GM21526 (cell line): ENCODE measurements at regions not wholly inside any gene's neighbourhood (a gene's known extent, or its start where the extent isn't known, plus 50 kb on each side); places are given as distances from the start of the nearest gene placed in this dataset.

ENCODE experiments used
- ATAC-seq: cut with Tn5 transposase; IDR thresholded peaks from one replicate; pipeline ENCODE4 v1.9.1; 2021; ENCODE audit warnings: moderate library complexity; ENCODE audit not compliant: unreplicated experiment, low FRiP score

DNA sequence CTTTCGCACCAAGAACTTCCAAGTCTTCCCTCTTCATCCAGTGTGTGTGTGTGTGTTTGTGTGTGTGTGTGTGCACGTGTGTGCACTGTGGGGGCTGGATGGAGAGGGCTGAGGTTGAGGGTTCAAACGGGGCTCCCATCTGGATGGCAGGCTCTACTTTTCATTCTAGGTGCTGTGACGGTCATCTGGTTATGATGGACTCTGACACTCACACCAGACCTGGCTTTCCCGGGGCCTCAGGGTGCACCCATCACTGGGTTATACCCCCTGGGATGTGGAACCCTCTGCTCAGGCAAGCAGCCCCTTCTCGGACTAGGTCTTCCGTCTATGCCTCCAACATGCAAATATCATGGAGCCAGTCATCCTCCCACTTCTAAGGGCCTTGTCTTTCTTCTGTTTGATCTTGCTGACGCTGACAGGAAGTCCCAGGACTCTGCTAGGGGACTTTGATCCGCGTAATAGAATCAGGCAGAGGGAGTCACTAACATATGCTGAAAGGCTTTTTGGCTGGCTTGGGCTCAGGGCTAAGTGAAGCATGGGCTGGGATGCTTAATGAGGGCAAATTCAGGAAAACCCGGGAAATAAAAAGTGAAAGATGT lies 313.6 kb downstream of the CDC5L start:
- ATAC-seq = no peak

DNA sequence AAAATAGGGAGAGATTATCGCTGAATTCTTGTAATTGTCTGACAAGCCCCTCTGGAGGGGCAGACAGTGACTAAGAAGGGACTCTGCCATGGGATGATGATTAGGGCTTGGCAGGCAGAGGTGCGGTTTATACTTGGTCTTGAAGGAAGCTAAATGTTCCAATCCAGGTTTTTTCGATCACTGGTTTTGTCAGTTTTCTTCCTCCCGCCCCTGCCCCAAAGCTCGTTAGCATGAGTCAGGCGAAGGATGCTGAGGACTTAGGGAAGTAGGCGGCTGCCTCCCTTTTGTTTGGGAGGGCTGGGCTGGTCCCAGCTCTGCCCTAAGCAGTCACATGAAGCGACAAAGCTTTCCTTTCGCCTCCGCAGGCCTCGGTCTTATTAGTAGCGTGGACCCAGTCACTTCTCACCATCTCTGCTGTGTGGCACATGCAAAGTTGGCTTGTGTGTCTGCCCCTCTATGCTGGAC lies 314.2 kb downstream of the CDC5L start:
- no peak for ATAC-seq

GRCh38 chr6:44702292-44702691 lies 314.8 kb downstream of the CDC5L start:
- no peak for ATAC-seq

DNA sequence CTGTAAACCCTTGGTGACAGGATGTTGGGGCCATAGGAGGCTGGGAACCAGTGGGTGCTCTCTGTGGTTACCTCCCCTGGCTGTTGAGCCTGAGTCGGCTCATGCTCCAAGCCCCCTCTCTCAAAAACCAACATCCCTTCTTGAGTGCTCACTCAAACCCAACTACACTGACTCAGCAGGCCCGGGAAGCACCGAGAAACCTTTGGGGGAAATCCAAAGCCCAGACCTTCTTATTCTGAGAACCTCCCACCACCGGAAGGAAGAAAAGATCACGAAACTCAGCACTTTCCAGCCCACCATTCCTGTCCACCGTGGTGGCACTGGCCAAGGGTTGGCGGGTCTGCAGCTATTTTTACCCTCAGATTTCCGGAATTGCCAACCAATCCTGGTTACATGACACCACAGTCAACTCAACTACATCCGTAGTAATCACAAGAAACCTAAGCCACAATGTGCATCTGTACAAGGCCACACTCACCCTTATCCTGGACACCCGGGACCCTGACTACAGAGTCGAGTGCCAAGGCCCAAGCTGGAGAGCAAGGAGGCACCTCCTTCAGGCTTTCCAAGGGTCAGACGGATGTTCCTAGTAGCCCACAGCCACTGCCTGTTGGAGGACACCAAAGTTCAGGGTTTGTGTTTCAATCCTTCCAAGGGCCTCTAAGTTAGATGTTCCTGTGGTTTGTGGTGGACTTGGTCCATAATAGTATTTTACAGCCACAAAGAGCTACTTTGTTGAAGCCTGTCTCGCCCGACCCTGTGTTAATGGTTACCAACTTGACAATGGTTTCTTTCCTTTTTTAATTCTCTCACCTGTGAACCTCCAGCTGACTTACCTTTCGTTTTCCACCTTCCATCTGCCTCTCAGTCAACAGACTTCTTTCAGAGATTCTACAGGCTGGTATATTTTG lies 317.0 kb downstream of the CDC5L start:
- no peak for ATAC-seq

- ATAC-seq = no peak
Measured at GRCh38 chr6:44705596-44705995, 318.1 kb downstream of the CDC5L start.

DNA sequence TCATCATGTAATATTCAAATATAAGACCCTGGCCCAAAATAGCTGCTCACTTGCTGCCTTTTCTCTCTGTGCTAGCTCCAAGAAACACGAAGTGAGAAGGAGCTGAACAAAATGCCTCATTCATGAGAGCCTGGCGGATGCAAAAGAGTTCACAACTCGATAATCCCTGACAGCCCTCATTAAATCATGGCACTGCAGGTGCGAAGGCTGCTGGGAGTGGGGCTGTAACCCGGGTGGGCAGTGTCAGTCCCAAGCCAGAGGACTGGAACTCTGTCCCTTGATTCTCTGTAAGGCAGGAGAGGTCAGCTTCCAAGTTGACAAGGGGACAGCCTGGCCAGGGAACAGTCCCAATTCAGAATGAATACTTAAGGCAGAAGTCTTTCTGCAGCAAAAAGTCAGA lies 318.5 kb downstream of the CDC5L start:
- no peak for ATAC-seq

DNA sequence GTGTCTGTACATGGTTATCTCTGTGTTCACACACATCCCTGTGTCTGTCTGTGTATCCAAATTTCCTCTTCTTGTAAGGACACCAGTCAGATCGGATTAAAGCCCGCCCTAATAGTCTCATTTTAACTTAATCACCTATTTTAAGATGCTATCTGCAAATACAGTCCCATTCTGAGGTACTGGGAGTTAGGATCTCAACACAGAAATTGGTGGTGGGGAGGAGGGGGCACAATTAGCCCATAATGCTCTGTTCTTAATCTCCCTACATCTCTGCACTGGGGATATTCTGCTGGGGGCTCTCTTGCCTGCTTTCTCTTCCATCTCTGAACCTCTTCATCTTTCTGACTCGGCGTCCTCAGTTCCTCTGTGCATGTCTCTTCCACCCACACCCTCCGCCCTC lies 320.7 kb downstream of the CDC5L start:
- ATAC-seq = no peak

- ATAC-seq = no peak
Measured at GRCh38 chr6:44712353-44713111, 325.0 kb downstream of the CDC5L start.

- no peak for ATAC-seq
Measured at GRCh38 chr6:44715188-44715587, 327.7 kb downstream of the CDC5L start.

DNA sequence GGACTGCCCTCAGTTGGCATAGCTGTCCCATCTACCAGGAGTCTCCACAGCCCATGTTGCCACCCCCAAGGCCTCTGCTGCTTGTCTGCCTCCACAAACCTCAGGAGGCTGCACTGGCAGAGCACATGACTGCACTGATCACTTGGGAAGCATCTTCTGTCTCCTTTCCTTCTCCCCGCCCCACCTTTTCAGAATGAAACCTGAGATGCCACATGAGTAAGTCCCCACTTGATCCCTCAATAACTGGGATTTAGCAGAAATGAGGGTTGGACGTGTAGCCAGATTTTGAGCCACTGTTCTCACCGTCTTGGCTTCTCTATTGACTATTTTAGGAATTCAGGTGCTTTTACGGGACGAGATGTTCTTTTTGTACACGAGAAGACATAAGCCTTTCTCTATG lies 328.4 kb downstream of the CDC5L start:
- ATAC-seq = no peak

- ATAC-seq = no peak
Measured at GRCh38 chr6:44717431-44717830, 329.9 kb downstream of the CDC5L start.

DNA sequence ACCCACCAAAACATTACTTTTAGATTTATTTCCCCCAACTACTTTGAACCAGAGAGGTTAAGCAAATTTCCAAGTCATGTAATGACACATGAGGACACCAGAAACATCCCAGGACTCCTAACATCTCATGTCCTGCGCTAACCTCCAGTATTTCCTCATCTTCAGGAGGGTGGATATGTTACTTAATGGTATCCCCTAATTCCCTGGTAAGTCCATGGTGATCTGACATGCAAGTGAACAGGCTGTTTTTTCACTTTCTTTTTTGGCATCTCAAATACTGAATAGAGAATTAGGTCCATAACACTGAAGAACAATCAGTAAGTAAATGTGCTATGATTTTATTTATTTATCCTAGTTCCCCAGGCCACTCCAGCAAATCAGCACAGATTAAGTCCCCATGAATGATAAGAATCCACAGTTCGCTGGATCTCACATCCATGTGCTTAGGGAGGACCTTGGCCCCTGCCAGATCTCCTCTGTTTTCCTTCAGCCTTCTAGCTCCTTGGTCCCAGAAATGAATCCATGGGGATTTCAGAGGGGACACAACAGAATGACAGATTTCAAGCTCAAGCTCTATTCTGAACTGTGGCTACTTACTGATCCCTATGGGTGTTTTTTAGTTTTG lies 334.6 kb downstream of the CDC5L start:
- no peak for ATAC-seq

- ATAC-seq = no peak
Measured at GRCh38 chr6:44722736-44723135, 335.2 kb downstream of the CDC5L start.

GRCh38 chr6:44723439-44724197 lies 336.1 kb downstream of the CDC5L start:
- no peak for ATAC-seq

GRCh38 chr6:44725070-44725469 lies 337.6 kb downstream of the CDC5L start:
- ATAC-seq = no peak

- ATAC-seq = no peak
Measured at GRCh38 chr6:44727651-44728630, 340.4 kb downstream of the CDC5L start.

DNA sequence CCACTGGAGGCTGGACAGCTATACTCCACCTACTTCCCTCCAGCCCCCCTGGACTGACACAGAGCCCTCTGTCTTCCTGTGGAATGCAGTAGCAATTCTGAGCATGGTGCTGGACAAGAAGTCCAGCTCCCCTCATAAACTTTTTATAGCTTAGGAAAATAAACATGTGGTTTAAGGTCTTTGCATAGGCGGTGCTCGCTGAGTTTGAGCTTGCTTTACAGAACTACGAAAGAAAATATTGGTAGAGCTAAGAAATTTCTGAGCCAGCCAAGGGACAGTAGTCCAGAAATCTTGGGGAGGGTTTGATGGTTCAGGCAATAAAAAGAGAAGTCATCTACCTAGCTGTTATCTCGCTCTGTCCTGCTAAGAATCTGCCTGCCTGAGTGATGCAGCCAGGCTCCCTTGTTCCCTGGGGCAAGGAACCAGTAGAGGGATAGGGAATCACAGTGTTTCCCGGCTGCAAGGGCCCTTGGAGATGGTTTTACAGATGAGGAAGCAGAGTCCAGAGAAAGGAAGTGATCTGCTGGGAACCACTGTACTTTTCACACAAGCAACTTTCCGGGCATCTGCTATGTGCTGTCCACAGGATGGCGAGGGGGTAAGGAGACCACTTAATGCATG lies 343.4 kb downstream of the CDC5L start:
- no peak for ATAC-seq

GRCh38 chr6:44731485-44732095 lies 344.1 kb downstream of the CDC5L start:
- no peak for ATAC-seq
